Mucosa of descending colon (tissue), 3 donors: ENCODE measurements at regions not wholly inside any gene's neighbourhood (a gene's known extent, or its start where the extent isn't known, plus 50 kb on each side); places are given as distances from the start of the nearest gene placed in this dataset.
"Not testable (repeated sequence)": the region's sequence is repeated elsewhere in the genome, so short reads cannot be mapped to it uniquely, and the experiment has no call there.

Source experiments
- ATAC-seq: fragments of 200-7000 bp; cut with Tn5 transposase; one replicate; pipeline ENCODE4 v1.9.1; 2020; ENCODE audit warnings: mild to moderate bottlenecking, moderate library complexity
- DNase-seq, 3 donors: peaks; one replicate each; pipeline ENCODE4 v3.0.0-alpha.2; 2020
- H3K36me3 ChIP-seq: fragments of 200-600 bp; one replicate; pipeline ENCODE4 v1.8.0; 2021; ENCODE audit warnings: low read depth, mild to moderate bottlenecking
- H3K4me1 ChIP-seq: fragments of 200-600 bp; one replicate; pipeline ENCODE4 v1.8.0; 2021; ENCODE audit warnings: low read depth, mild to moderate bottlenecking
- H3K4me3 ChIP-seq: fragments of 200-600 bp; one replicate; pipeline ENCODE4 v1.8.0; 2021; ENCODE audit warnings: mild to moderate bottlenecking
- H3K9me3 ChIP-seq: fragments of 200-600 bp; one replicate; pipeline ENCODE4 v1.8.0; 2021; ENCODE audit warnings: mild to moderate bottlenecking
- intact Hi-C, 2 donors: fragments of 100-400 bp; cut with DNase I in 1 of 2; cut with micrococcal nuclease in 1 of 2; formaldehyde crosslinking; loops; one replicate each; pipeline versions ENCODE4 v1.11.0 to v1.11.1; 2022; cut with DNase I, micrococcal nuclease
- TF ChIP-seq, protein P1 (sequence below): fragments of 200-600 bp; IDR thresholded peaks from one replicate; pipeline ENCODE4 v1.8.0; 2022; ENCODE audit warnings: antibody characterized with exemption, mild to moderate bottlenecking
- donor health status: DM: no; HTN: no; CAD: no; lungs with moderate emphysema.
- donor health status: DM: no; HTN: no; CAD: no.
- donor health status: DM: no; HTN: yes; CAD: no.

GRCh38 chr7:46755120-46756034 lies 826.5 kb downstream of the TNS3 start:
- Histone ChIP-seq H3K4me3 (no peak overlapping the region), H3K9me3 (no peaks in the 10 kb centered on the region), H3K36me3 (no peaks in the 10 kb centered on the region), H3K4me1 (no peaks in the 10 kb centered on the region)
- DNase-seq: no peak
- TF ChIP-seq, protein P1, sequence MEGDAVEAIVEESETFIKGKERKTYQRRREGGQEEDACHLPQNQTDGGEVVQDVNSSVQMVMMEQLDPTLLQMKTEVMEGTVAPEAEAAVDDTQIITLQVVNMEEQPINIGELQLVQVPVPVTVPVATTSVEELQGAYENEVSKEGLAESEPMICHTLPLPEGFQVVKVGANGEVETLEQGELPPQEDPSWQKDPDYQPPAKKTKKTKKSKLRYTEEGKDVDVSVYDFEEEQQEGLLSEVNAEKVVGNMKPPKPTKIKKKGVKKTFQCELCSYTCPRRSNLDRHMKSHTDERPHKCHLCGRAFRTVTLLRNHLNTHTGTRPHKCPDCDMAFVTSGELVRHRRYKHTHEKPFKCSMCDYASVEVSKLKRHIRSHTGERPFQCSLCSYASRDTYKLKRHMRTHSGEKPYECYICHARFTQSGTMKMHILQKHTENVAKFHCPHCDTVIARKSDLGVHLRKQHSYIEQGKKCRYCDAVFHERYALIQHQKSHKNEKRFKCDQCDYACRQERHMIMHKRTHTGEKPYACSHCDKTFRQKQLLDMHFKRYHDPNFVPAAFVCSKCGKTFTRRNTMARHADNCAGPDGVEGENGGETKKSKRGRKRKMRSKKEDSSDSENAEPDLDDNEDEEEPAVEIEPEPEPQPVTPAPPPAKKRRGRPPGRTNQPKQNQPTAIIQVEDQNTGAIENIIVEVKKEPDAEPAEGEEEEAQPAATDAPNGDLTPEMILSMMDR: no peak
- intact Hi-C loops: no loop called here
- no peak for ATAC-seq

DNA sequence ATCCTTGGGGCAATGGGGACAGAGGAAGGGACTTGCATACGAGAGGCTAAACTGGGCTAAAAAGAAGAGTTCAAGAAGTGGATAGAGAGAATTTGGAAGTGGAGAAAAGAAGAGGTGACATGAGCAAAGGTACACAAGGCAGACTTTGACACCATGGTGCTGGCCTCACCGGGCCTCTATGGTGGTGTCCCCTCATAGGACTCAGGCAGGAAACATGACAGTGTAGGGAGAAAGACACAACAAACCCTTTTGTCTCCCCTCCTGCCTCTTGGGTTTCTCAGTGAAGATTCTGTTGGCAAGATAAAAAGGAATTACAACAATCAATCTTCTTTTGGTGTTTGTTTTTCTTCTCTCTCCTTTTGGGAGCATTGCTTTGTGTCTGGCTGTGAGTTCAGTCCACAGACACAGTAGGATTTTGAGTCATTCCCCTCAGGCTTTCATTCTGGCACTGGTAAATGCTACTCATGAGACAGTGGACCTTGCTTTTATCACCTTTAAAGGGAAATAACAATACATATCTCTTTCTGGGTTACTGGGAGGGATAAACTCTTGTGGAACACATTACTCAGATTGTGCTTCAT lies 827.7 kb downstream of the TNS3 start:
- DNase-seq (no peak), ATAC-seq (no peak)
- H3K4me1 ChIP-seq: no peaks in the 10 kb centered on the region
- intact Hi-C loops: no loop called here
- H3K9me3 ChIP-seq: no peaks in the 10 kb centered on the region
- no peak overlapping the region for H3K4me3 ChIP-seq
- no peaks in the 10 kb centered on the region for H3K36me3 ChIP-seq
- TF ChIP-seq, protein P1: no peak

DNA sequence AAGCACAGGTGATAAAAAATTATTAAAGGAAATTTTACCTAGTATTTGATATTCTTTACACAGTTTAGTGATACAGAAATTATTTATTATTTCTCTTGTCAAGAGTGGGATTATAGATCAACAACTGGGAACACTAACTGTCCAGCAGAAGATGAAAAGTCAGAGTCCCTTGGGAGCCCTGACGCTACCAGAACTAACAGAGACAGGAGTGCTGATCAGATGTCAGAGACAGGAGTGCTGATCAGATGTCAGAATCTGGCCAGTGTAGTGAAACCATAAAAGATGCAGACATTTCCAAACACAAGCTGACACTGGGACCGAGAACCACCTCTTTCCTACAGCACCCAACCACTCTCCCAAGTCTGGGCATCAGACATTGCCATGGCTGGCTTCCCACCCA lies 828.2 kb downstream of the TNS3 start:
- ATAC-seq: no peak
- TF ChIP-seq, protein P1: no peak
- no peaks in the 10 kb centered on the region for H3K4me1 ChIP-seq
- DNase-seq: no peak
- no peaks in the 10 kb centered on the region for H3K36me3 ChIP-seq
- no peaks in the 10 kb centered on the region for H3K9me3 ChIP-seq
- intact Hi-C loops: no loop called here
- no peak overlapping the region for H3K4me3 ChIP-seq

- no peak for ATAC-seq
- TF ChIP-seq, protein P1: no peak
- intact Hi-C loops: no loop called here
- H3K36me3 ChIP-seq: no peaks in the 10 kb centered on the region
- no peak overlapping the region for H3K4me3 ChIP-seq
- no peaks in the 10 kb centered on the region for H3K4me1 ChIP-seq
- no peak for DNase-seq
- no peaks in the 10 kb centered on the region for H3K9me3 ChIP-seq
These were observed 829.0 kb downstream of the TNS3 start for GRCh38 chr7:46752881-46753366.

DNA sequence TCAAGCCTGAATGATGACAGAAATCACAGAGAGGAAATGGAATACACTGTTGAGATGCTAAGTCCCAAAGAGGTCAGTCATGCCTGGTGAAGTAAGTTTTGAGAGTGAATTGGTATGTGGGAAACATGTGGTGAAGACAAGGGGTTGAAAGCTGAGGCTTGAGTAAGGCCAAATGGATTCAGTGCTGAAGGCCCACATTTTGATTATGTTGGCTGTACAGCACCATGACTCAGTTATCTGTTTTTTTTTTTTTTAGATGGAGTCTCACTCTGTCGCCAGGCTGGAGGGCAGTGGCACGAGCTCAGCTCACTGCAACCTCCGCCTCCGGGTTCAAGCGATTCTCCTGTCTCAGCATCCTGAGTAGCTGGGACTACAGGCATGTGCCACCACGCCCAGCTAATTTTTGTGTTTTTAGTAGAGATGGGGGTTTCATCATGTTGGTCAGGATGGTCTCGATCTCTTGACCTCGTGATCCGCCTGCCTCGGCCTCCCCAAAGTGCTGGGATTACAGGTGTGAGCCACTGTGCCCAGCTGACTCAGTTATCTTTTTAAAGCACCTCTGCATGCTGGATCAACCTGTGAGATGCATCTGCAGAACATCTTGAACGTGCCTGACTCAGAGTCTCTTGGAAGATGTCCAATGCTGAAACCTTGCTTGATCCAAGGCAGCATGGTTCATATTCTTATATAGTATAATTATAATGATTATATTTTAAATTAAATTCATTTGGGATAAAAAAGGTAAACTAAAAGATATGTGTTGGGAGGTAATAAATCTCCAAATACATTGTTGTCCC lies 829.8 kb downstream of the TNS3 start:
- H3K9me3 ChIP-seq, intact Hi-C loops: not testable (repeated sequence)

More for the DNA sequence above, 829.8 kb downstream of the TNS3 start:
- not testable (repeated sequence) for H3K4me1 ChIP-seq, H3K36me3 ChIP-seq, H3K4me3 ChIP-seq, ATAC-seq, DNase-seq
